Stimulated activated CD8-positive, alpha-beta memory T cell treated with anti-CD3 and anti-CD28 coated beads, Interleukin-12 subunit alpha, Interleukin-12 subunit beta, amount 100 ng/mL, for 4 hours (primary cell): ENCODE measurements at regions not wholly inside any gene's neighbourhood (a gene's known extent, or its start where the extent isn't known, plus 50 kb on each side); places are given as distances from the start of the nearest gene placed in this dataset.

ENCODE experiments used
- DNase-seq: peaks from one replicate; pipeline ENCODE4 v3.0.0-alpha.2; 2020; ENCODE audit warnings: low read depth

DNA sequence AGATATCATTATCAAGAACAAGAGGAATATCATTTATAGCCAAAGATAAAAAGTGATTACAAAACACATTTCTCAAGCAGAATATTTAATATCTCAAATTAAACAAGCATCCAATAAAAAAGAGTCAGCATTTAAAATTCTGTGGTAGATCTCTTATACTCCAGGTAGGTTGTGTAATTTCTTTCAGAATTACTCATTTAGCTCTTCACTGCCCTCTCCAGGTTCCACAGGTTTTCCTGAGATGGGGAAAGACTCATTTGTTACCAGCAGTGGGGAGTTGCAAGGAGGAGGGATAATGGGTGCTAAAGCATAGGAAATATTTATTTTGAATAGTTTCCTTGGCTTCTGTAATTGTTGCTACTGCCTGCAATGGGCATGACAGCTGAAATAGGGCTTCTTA is 83.1 kb upstream of the RASGRP1 start:
- DNase-seq, result no peak

DNA sequence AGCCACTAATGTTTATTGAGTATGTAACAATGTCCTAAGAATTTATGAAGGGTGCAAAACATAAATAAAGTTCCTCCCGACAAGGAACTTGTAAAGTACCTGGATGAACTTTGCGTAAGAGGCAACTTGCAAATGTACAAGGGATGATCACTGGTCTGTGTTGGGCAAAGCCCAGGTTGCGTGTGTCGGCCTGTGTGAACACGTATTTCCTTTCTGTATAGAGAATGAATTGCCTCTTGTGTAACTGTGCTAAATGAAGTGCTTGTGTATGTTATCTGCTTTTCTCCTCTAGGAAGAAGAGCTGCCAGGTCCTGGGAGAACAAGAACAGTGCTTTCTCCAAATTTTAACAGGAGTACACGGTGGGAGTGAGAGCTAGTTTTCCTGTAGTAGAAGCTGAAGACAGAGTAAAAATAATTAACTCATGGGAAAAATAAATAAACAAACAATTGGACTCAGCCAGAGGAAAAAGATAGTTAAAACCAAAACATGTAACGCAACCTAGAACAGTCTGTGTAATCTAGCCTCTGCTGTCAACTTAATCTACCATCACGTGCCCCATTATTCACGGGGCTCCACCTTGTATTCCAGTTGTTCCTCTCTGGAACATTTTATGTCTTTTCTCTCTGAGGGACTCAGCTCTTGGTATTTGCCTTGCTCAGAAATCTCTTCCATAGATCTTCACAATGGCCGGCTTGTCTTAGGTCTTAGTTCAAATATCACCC is 83.7 kb upstream of the RASGRP1 start:
- DNase-seq, result no peak

DNA sequence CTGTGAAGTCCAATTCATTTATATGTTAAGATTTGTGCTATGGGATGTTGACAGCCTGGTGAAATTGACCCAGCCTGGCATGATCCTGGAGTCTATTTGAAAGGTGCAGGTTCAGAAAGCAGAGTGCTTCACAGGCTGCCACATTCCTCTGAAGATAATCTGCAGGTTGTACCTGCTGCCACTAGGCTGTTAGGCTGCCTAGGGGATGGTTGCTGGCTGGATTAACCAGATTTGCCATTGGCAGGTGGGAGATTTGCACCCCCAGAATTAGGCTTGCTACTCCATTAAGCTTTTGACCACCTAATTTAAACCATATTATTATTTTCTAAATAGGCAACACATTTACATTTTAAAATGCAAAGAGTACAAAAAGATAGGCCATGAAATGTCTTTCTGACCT is 85.8 kb upstream of the RASGRP1 start:
- no peak for DNase-seq

DNA sequence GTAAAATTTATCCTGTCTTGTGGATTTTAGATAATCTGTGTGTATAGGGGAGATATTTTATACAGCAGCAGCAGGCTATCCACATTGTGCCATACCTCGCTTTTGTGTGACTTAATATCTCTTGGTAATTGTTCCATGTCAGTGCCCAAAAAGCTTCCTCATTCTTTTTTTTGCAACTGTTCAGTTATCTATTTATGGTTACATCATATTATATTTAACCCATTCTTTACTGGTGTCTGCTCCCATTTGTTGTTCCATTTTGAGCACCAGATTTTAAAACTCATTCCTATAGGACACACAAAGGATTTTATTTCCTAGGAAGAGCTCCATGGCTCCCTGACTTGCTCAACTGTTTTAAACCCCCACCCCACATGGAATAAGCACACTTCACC is 86.3 kb upstream of the RASGRP1 start:
- no peak for DNase-seq

DNA sequence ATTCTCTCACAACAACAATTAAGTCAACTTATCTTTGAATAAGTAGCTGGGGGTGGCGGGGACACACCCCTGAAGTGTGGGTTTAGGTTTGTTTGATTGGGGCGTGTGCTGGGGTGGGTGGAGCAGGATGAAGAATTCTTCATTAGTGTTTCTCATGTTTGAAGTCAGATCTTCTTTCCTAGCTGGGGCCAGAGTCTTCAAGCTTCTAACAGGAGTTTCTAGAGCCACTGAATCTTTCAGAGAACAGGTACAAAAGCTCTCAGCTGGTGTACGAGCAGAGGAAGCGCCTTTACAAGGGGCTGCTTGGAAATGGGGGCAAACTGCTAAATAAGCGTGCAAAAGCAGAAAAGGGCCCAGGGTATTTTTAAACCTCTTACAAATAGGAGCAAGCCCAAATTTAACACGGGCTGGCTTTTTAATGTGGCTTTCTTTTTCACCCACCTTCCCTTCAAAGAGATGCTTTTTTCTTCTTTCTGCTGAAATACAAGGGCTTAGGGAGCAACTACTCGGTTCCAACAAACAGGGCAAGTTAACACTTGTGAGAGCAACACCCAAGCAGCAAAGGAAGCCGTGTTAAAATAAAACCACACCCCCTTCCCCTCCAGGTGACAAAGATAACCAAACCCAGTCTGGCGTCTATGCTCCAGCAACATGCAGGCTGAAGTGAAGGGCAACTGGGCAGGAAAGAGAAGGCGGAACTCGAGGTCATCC is 86.9 kb upstream of the RASGRP1 start:
- peak; percentile 20 for DNase-seq

DNA sequence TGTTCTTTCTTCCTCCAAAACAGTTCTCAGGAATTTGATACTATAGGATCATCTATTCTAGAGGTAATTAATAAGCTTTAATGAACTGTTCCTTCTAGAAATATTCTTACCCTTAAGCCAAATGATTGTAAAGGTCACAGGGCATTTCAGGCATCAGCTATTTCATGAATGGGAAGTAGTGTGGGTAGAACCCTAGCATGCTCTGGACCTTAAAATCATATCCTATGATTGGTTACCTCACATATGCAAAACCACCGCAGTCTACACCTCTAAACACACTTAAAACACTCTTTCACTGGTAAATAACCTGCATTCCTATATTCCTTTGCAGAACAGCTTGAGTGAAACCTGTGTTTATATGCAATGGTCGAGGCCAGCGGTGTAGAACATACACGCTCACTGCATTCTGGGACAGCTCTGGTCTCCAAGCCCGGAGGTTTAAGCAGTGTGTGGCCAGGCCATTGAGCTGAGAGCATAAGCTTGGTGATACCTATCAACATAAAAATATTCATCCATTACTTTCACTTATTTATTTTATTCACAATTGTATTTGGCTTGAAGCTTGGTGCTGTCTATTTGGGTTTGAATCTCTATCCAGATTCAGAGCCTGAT is 87.7 kb upstream of the RASGRP1 start:
- DNase-seq, result no peak

DNA sequence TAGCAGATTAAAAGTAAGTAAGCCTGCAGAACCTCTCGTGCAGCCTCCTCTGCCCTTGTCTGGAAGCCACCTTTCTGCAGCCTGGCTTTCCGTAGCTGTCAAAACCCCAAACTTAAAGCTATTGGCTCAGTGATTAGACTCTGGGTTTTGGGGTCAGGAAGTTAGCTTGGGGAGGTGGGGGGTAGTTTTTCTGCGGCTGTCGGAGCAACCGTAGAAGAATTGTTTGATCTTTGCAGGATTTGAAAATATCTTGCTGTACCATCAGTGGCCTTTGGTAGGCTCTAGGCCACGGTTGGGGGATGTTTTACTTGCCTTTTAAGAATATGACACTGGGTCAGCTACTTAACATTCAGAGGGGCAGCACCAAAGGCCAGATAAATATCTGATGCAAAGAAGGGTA is 88.4 kb upstream of the RASGRP1 start:
- DNase-seq, result peak; percentile 50

DNA sequence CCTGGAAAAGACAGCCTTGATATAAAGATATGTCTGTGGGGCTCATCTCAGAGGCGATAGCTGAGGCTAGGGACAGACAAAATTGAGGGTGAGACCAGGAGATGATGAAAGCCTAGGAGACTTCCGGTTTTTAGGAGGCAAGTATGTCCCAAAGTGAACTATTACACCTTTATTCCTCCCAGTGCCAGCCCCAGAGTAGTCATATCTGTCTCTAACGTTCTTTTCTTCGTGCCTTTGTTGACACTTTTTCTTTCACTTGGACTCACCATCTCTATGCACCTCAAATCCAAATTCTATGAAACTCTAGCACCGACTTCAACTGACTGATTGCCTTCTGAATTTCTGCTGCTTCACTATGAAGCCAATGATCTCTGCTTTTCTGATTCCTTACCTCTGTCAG is 93.8 kb upstream of the RASGRP1 start:
- no peak for DNase-seq

DNA sequence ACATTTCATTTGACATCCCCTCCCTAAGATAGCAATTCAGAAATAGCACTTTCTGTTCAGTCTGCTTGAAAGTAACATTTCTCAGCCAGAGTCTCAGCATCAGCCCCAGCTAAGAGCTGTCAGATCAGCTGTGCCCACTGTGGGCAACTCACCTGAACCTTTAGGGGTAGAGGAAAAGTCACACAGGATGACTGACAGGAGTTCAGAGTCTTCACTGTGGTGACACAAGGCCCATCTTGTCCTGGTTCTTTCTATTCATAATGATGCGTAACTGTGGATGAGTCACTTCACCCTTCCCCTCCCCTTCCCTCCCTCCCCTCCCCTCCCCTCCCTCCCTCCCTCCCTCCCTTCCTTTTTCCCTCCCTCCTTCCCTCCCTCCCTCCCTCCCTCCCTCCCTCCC is 96.1 kb upstream of the RASGRP1 start:
- DNase-seq, result peak; percentile 6

DNA sequence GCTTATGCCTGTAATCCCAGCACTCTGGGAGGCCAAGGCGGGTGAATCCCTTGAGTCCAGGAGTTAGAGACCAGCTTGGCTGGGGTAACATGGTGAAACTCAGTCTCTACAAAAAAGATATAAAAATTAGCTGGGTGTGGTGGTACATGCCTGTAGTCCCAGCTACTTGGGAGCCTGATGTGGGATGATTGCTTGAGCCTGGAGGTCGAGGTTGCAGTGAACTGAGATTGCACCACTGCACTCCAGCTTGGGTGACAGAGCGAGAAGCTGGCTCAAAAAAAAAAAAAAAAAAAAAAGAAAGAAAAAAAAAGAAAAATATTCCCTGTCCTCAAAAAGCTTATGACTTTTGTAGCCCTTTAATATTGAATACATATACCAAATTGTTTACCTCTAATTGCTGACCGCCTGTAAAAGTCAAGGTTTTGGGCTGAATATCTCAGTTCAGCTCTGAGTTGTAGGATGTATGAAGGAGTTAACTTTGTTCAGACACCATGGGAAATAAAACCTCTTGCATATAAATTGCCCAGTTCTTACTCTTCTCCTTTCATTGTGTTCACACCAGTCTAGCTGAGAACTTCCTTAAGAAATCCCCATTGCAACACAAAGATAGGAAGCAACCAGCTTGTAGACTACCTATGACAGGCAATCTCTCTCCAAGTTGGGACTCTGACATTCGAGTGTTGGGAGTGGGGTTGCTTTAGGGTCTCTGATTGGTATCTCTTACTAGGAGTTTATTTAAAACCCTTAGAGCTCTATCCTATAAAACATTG is 97.6 kb upstream of the RASGRP1 start:
- no peak for DNase-seq

DNA sequence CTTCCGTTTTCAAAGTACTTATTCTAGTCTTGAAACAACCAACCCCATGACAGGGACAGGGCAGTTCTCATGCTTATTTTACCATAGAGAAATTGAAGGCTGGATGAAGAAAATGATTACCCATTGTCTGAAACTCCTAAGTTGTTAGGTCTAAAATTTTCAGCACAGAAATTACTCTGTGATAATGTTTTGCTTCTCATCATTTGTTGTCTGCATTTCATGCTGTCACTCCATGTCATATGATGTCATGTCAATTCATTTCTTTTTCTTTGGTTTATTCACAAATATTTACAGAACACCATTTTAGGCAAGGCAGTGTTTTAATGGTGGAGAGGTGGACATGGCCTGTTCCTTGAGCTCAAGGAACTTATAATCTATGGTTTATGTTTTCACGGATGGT is 98.2 kb upstream of the RASGRP1 start:
- no peak for DNase-seq

DNA sequence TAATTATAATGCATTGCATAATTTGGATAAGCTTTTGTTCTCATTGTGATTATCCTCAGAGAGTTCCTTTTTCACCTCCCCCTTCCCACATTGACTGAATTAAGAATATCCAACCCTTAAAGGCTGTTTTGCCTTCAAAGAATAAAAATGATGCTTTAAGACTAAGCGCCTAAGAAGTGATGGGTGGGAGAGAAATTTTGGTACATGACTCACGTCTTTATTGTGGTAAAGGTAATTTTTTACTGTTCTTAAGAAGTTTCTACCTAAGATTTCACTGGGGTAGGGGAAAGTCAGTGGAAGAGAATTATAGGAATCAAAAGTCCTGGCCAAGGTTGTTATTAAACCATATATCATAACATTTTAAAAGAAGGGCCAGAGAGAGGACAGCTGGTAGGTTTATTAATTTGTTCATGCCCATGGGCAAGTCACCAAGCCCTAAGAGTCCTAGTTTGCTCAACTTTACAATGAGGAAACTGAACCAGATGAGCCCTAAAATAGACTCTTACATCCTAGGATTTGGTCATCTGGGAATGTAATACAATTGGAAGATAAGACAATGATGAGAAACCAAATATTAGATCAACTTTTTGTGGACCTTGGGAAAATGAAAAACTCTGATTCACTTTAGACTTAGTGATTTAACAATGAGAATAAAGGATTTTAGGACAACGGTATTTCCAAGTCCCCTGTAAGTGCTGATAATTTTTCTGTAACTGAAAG is 101.1 kb upstream of the RASGRP1 start:
- no peak for DNase-seq

DNA sequence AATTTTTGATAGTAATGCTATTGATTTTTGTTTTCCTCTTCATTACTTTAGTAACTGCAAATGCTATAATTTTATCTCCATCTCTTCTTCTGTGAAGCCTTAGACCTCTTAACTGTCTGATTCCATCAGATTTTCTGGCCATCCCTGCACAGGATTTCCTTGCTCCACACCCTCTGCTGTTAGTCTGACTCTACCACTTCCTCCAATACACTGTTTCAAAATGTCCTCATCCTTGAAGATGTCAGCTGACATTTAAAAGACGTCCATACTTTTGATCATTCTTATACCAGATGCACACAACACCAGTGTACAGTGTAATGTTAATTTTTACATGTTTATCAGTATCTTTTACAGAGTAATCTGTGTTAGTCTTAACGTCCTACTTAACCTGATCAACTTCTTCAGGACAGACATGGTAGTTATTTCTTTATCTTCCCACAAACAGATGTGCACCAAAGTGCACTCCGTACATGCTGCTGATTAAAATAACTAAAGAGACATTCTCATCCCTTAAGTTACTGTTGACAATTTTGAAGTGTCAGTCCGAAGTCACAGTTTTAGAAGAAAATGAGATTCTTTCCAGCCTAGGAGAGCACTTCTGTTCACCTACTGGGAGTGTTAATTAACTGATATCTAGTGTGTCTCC is 102.4 kb upstream of the RASGRP1 start:
- DNase-seq, result no peak

DNA sequence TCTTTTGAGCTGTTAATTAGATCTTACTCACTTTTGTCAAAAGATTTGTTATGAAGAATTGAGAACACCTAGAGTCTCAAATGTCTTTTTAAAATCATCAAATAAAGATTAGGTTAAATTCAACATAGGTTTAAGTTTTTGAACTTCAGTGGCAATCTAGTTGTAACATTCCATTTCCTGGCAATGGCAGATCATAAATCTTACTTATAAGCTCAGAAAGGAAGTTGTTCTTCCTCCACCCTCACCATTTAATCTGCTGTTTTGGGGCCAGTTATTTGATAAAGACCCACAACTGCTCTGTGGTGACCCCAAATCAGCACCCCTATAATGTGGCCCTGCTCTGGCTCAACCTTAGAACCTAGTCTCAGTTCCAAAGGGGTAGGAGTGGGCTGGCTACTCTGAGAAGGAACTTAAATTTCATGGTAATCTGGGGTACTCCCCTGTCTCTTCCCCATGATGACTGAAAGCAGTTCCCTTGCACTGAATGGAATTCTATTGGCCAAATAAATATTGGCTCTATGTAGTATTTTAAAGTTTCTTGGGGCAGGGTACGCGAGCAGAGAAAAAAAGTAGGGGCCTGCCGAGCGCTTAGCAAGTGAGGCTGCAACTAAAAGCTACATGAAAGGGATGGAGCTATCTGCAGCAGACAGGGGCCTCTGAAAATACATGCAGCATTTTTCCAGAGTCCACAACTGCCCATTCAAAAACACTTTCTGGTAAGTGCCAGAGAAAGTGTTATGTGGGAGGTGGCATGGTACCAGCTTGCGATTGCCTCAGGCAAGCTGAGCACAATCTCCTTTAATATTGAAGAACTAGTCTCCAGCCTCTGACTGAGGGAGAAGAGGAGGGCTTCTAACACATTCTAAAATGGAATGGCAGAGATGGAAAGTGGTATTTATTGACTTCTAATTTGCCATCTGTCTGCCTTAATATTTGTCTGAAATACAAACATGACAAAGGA is 103.6 kb upstream of the RASGRP1 start:
- no peak for DNase-seq

DNA sequence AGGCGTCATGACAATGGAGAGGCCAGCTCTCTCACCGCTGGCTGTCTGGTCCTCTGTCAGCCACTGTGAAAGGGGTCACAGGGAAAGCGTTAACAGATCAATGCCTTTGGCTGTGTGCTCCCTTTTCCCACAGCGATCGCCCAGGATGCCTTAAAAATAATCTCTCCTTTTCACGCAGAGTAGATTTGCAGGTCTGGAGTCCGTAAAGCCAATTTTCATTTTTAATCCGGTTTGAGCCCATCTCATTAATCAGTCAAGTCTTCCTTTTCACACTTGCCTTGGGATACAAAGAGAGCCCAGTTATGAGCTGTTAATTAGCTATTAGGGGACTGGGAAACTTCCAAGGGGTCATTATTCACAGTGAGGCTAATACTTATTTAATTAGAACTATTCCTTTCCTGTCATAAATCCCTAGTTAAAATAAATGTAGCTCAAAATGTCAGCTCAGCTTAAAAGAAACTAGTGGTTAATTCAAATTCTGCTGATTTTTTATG is 104.3 kb upstream of the RASGRP1 start:
- DNase-seq, result no peak

DNA sequence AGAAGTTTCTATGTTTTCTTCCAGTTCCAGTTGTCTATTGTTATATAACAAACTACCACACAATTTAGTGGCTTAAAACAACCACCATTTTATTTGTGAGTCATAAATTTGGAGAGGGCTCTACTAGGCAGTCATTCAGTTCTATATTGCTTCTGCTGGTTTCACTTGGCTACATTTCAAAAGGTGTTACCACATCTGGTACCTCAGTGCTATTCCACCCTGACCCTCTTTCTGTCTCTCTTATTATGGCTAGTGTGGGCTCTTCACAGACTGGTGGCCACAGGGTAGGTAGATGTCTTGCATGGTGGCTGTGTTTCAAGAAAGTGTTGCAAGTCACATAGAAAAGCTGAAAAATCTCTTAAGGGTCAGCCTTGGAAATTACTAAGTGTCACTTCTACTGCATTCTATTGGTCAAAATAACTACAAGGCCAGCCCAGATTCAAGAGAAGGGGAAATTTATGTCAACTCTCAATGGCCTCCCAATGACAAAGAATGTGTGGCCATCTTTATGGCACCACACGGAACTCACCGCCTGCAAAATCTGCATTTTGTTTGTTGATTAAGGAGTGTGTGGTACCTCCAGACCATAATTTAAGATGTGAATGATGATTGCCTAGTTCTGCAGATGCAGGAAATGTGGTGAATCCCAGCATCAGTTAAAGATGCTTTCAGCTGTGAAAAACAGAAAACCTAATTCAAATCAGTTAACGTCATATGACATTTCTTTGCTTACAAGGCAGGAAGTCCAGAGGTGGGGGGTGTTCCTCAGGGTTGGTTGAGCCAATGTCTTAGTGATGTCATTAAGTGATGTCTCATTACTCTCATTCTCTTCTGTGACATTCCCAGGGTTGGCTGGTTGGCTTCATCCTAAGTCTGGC is 105.8 kb upstream of the RASGRP1 start:
- DNase-seq, result peak; percentile 40

DNA sequence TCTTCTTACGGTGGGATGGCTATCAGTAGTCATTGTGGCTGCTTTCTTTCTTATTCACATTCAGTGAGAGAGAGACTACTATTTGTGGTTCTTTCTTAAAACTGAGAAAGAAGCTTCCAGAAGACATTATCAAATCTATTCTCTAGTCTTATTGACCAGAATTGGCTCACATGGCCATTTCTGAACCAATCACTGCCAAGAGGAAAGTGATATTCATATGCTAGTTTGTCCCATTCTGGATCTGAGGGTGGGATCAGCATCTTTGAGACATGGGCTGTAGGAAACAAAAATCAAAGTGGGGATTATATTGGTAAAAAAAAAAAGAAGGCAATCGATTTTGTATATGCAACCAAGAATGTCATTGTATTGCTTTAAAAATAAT is 106.4 kb upstream of the RASGRP1 start:
- no peak for DNase-seq

DNA sequence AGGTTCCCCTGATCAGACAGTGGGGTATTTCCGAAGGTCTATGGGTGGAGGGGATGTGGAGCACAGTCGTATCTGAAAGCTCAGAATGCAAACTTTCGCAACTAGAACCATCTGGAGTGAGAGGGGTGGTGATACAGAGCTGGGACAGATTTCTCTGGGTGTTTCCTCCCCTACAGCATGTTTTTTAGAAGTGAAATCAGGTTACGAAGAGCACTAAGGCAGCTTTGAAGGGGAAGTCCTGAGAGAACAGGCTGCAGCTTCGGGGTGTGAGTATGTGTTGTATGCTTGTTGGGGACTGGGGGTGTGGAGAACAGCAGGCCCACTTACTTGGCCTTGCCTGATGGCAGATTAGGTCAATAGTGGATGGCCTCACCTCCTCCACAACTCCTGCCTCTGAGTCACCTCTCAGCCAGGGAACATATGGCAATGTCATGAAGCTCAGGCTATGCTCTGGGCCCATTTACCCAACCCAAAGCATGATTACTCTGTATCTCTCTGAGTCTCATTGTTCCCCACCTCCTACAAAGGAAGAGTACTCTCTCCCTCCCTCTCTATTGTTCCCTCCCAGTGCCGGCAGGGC is 107.2 kb upstream of the RASGRP1 start:
- DNase-seq, result peak; percentile 17

DNA sequence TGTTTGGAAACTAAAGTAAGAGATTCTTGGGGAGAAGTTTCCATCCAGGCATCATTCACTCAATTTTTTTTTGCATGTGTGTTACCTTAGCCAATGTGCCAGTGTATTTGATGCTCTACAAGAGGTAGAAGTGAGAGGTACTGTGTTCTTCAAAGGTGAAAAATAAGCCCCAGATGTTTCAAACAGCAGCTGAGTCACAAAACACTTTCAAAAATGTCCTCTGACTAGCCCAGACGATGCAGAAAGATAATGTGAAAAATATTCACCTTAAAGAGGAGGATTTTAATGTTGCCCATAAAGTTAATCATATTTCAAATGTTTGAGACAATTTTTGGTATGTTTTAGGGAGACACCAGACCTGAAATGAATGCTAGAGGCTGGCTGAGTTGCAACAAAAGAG is 107.7 kb upstream of the RASGRP1 start:
- no peak for DNase-seq
